GM23338 (cell line): ENCODE measurements at regions not wholly inside any gene's neighbourhood (a gene's known extent, or its start where the extent isn't known, plus 50 kb on each side); places are given as distances from the start of the nearest gene placed in this dataset.

Experiments used
- ATAC-seq: fragments of 200-7000 bp; cut with Tn5 transposase; 3 replicates; pipeline ENCODE4 v1.9.1; 2020
- DNase-seq: peaks from one replicate; pipeline ENCODE4 v3.0.0-alpha.2; 2015; ENCODE audit warnings: low spot score
- H2AFZ ChIP-seq: fragments of 200-600 bp; sonication (generic); 2 replicates; pipeline ENCODE4 v1.8.0; 2016; ENCODE audit warnings: antibody characterized with exemption, mild to moderate bottlenecking, moderate library complexity
- H3F3A ChIP-seq: fragments of 200-600 bp; sonication (generic); replicated peaks from 2 replicates; pipeline ENCODE4 v1.8.0; 2017; ENCODE audit warnings: antibody characterized with exemption, mixed run types, low read depth
- H3K27ac ChIP-seq: fragments of 200-600 bp; sonication (generic); 2 replicates; pipeline ENCODE4 v1.6.1; 2016; ENCODE audit warnings: low read depth
- H3K27me3 ChIP-seq: fragments of 200-600 bp; sonication (generic); 2 replicates; pipeline ENCODE4 v1.8.0; 2016; ENCODE audit warnings: mild to moderate bottlenecking, mixed run types, moderate library complexity; ENCODE audit not compliant: insufficient read depth
- H3K36me3 ChIP-seq: fragments of 200-600 bp; sonication (generic); 2 replicates; pipeline ENCODE4 v1.8.0; 2016; ENCODE audit warnings: mild to moderate bottlenecking; ENCODE audit not compliant: insufficient read depth
- H3K4me1 ChIP-seq: fragments of 200-600 bp; sonication (generic); 2 replicates; pipeline ENCODE4 v1.8.0; 2016; ENCODE audit warnings: mild to moderate bottlenecking, moderate library complexity; ENCODE audit not compliant: insufficient read depth
- H3K4me2 ChIP-seq: fragments of 200-600 bp; sonication (generic); 2 replicates; pipeline ENCODE4 v1.7.1; 2017; ENCODE audit warnings: mixed run types
- H3K4me3 ChIP-seq: fragments of 200-600 bp; sonication (generic); 2 replicates; pipeline ENCODE4 v1.6.1; 2016; ENCODE audit warnings: mixed run types
- H3K79me2 ChIP-seq: fragments of 200-600 bp; sonication (generic); replicated peaks from 2 replicates; pipeline ENCODE4 v1.8.0; 2017; ENCODE audit warnings: mild to moderate bottlenecking; ENCODE audit not compliant: insufficient read depth
- H3K9me2 ChIP-seq: fragments of 200-600 bp; sonication (generic); 2 replicates; pipeline ENCODE4 v1.8.0; 2017; ENCODE audit not compliant: insufficient read depth
- H4K20me1 ChIP-seq: fragments of 200-600 bp; sonication (generic); replicated peaks from 2 replicates; pipeline ENCODE4 v1.8.0; 2017; ENCODE audit warnings: mild to moderate bottlenecking; ENCODE audit not compliant: insufficient read depth
- H3K27ac Mint-ChIP-seq: 2 replicates; pipeline ENCODE4 v1.8.0; 2020; ENCODE audit warnings: inconsistent platforms, mild to moderate bottlenecking, moderate library complexity, mixed read lengths
- H3K27me3 Mint-ChIP-seq: 3 replicates; pipeline ENCODE4 v1.8.0; 2022; ENCODE audit warnings: low read depth, mild to moderate bottlenecking, moderate library complexity, mixed read lengths, inconsistent platforms; ENCODE audit not compliant: insufficient read depth, poor library complexity
- H3K36me3 Mint-ChIP-seq: 3 replicates; pipeline ENCODE4 v1.8.0; 2021; ENCODE audit warnings: low read depth, mild to moderate bottlenecking, inconsistent platforms, moderate library complexity, mixed read lengths
- H3K4me1 Mint-ChIP-seq: 3 replicates; pipeline ENCODE4 v1.8.0; 2020; ENCODE audit warnings: mild to moderate bottlenecking, inconsistent platforms, mixed read lengths
- H3K4me3 Mint-ChIP-seq: 3 replicates; pipeline ENCODE4 v1.8.0; 2021; ENCODE audit warnings: moderate library complexity, mild to moderate bottlenecking, inconsistent platforms, mixed read lengths
- H3K9me3 Mint-ChIP-seq: 3 replicates; pipeline ENCODE4 v1.8.0; 2020; ENCODE audit warnings: moderate library complexity, mild to moderate bottlenecking, inconsistent platforms, mixed read lengths
- CREB1 ChIP-seq: fragments of 250-450 bp; sonication (Bioruptor Pico); IDR thresholded peaks from 2 replicates; pipeline ENCODE4 v1.5.0; 2020; ENCODE audit warnings: low read depth, mild to moderate bottlenecking, moderate library complexity
- EZH2 ChIP-seq: fragments of 200-600 bp; sonication (generic); IDR thresholded peaks from one replicate; pipeline ENCODE4 v1.8.0; 2017; ENCODE audit warnings: antibody characterized with exemption, mild to moderate bottlenecking, low read depth; ENCODE audit not compliant: unreplicated experiment
- EZH2phosphoT487 ChIP-seq: fragments of 200-600 bp; sonication (generic); IDR thresholded peaks from one replicate; pipeline ENCODE4 v1.8.1; 2018; ENCODE audit warnings: antibody characterized with exemption; ENCODE audit not compliant: unreplicated experiment
- JUNB ChIP-seq: IDR thresholded peaks from one replicate; pipeline ENCODE4 v1.6.1; 2016; ENCODE audit warnings: antibody characterized with exemption; ENCODE audit not compliant: unreplicated experiment
- NANOG ChIP-seq: IDR thresholded peaks from 2 replicates; pipeline ENCODE4 v1.6.1; 2016; ENCODE audit warnings: antibody characterized with exemption, borderline replicate concordance
- POLR2AphosphoS5 ChIP-seq: IDR thresholded peaks from 2 replicates; pipeline ENCODE4 v1.6.1; 2016; ENCODE audit warnings: antibody characterized with exemption, low read depth
- ZNF114 ChIP-seq: fragments of 250-450 bp; sonication (Bioruptor Pico); IDR thresholded peaks from 2 replicates; pipeline ENCODE4 v1.5.0; 2020; ENCODE audit warnings: mild to moderate bottlenecking, moderate library complexity
- TF ChIP-seq, protein P1 (sequence below): IDR thresholded peaks from 2 replicates; pipeline ENCODE4 v1.6.1; 2016; ENCODE audit warnings: antibody characterized with exemption
- TF ChIP-seq, protein P2 (sequence below): fragments of 250-450 bp; sonication (Bioruptor Pico); IDR thresholded peaks from 2 replicates; pipeline ENCODE4 v1.5.0; 2020; ENCODE audit warnings: mild to moderate bottlenecking, moderate library complexity

DNA sequence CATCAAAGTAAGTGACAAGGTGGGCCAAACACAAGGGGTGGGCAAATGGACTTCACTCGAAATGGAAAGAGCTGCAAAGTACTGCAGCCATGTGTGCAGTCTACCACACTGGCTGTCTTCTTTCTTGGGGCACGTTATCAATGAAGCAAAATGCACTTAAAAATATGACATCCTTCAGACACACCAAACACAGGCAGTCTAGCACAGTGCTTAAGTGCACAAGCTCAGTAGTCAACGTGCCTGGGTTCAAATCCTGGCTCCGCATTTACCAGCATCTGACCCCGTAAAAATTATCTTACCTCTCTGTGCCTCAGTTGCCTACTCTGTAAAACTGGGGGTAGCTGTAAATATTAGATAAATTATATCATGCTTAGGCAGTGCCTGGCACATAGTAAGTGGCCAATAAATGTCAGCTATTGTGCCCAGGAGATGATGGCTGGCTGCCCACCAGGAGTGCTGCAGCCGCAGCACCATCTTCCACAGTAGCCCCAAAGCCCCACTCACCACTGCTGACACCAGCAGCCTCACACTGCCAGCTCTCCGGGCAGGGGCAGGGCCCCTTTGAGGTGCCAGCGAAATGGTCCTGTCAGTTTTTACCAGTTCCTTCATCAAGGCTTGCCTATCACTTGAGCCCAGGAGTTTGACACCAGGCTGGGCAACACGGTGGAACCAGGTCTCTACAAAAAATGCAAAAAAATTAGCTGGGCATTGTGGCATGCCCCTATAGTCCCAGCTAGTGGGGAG is 121.8 kb upstream of the SLC1A4 start:
- no peaks in the 10 kb centered on the region for H3F3A ChIP-seq
- Mint-ChIP-seq H3K27ac (no peak overlapping the region), H3K36me3 (no peaks in the 10 kb centered on the region)

More for the DNA sequence above, 121.8 kb upstream of the SLC1A4 start:
- peaks cover 3% of the 10 kb centered on the region for H3K4me1 Mint-ChIP-seq
- no peak overlapping the region for H2AFZ ChIP-seq
- H3K27ac ChIP-seq = no peak overlapping the region
- no peak overlapping the region for H3K4me3 ChIP-seq
- peaks cover 36% of the 10 kb centered on the region for H3K27me3 ChIP-seq
- DNase-seq (no peak), ATAC-seq (no peak)
- no peaks in the 10 kb centered on the region for H3K9me3 Mint-ChIP-seq
- no peak for TF ChIP-seq JUNB
- no peak for TF ChIP-seq EZH2phosphoT487
- no peak for TF ChIP-seq ZNF114 (CRISPR knock-in tag)
- TF ChIP-seq CREB1 (CRISPR knock-in tag) = no peak
- TF ChIP-seq EZH2 = no peak
- TF ChIP-seq NANOG = no peak
- no peak for TF ChIP-seq POLR2AphosphoS5
- TF ChIP-seq, protein P1, sequence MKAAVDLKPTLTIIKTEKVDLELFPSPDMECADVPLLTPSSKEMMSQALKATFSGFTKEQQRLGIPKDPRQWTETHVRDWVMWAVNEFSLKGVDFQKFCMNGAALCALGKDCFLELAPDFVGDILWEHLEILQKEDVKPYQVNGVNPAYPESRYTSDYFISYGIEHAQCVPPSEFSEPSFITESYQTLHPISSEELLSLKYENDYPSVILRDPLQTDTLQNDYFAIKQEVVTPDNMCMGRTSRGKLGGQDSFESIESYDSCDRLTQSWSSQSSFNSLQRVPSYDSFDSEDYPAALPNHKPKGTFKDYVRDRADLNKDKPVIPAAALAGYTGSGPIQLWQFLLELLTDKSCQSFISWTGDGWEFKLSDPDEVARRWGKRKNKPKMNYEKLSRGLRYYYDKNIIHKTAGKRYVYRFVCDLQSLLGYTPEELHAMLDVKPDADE = no peak
- TF ChIP-seq, protein P2, sequence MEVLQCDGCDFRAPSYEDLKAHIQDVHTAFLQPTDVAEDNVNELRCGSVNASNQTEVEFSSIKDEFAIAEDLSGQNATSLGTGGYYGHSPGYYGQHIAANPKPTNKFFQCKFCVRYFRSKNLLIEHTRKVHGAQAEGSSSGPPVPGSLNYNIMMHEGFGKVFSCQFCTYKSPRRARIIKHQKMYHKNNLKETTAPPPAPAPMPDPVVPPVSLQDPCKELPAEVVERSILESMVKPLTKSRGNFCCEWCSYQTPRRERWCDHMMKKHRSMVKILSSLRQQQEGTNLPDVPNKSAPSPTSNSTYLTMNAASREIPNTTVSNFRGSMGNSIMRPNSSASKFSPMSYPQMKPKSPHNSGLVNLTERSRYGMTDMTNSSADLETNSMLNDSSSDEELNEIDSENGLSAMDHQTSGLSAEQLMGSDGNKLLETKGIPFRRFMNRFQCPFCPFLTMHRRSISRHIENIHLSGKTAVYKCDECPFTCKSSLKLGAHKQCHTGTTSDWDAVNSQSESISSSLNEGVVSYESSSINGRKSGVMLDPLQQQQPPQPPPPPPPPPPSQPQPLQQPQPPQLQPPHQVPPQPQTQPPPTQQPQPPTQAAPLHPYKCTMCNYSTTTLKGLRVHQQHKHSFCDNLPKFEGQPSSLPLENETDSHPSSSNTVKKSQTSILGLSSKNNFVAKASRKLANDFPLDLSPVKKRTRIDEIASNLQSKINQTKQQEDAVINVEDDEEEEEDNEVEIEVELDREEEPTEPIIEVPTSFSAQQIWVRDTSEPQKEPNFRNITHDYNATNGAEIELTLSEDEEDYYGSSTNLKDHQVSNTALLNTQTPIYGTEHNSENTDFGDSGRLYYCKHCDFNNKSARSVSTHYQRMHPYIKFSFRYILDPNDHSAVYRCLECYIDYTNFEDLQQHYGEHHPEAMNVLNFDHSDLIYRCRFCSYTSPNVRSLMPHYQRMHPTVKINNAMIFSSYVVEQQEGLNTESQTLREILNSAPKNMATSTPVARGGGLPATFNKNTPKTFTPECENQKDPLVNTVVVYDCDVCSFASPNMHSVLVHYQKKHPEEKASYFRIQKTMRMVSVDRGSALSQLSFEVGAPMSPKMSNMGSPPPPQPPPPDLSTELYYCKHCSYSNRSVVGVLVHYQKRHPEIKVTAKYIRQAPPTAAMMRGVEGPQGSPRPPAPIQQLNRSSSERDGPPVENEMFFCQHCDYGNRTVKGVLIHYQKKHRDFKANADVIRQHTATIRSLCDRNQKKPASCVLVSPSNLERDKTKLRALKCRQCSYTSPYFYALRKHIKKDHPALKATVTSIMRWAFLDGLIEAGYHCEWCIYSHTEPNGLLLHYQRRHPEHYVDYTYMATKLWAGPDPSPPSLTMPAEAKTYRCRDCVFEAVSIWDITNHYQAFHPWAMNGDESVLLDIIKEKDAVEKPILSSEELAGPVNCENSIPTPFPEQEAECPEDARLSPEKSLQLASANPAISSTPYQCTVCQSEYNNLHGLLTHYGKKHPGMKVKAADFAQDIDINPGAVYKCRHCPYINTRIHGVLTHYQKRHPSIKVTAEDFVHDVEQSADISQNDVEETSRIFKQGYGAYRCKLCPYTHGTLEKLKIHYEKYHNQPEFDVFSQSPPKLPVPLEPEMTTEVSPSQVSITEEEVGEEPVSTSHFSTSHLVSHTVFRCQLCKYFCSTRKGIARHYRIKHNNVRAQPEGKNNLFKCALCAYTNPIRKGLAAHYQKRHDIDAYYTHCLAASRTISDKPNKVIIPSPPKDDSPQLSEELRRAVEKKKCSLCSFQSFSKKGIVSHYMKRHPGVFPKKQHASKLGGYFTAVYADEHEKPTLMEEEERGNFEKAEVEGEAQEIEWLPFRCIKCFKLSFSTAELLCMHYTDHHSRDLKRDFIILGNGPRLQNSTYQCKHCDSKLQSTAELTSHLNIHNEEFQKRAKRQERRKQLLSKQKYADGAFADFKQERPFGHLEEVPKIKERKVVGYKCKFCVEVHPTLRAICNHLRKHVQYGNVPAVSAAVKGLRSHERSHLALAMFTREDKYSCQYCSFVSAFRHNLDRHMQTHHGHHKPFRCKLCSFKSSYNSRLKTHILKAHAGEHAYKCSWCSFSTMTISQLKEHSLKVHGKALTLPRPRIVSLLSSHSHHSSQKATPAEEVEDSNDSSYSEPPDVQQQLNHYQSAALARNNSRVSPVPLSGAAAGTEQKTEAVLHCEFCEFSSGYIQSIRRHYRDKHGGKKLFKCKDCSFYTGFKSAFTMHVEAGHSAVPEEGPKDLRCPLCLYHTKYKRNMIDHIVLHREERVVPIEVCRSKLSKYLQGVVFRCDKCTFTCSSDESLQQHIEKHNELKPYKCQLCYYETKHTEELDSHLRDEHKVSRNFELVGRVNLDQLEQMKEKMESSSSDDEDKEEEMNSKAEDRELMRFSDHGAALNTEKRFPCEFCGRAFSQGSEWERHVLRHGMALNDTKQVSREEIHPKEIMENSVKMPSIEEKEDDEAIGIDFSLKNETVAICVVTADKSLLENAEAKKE = no peak
- H3K9me2 ChIP-seq = no peaks in the 10 kb centered on the region
- H3K4me1 ChIP-seq = peaks cover 8% of the 10 kb centered on the region; the same call in 1 of the 2 replicates
- no peak overlapping the region for H3K4me2 ChIP-seq
- H3K36me3 ChIP-seq = no peaks in the 10 kb centered on the region
- peaks cover 2% of the 10 kb centered on the region for H3K27me3 Mint-ChIP-seq
- H3K4me3 Mint-ChIP-seq = no peak overlapping the region
- H3K79me2 ChIP-seq = no peaks in the 10 kb centered on the region
- H4K20me1 ChIP-seq = no peaks in the 10 kb centered on the region
